HCT116 (cell line): ENCODE measurements at regions not wholly inside any gene's neighbourhood (a gene's known extent, or its start where the extent isn't known, plus 50 kb on each side); places are given as distances from the start of the nearest gene placed in this dataset.

Experiments
- ATAC-seq: fragments of 200-7000 bp; cut with Tn5 transposase; 2 replicates; pipeline ENCODE4 v1.9.1; 2020; ENCODE audit warnings: mild to moderate bottlenecking, moderate library complexity
- BruUV-seq: library from RNA; stranded (reverse); fragments of 400-500 nt; replicated peaks from 2 replicates; lab custom pipeline; 2021; lab: Mats Ljungman, UMichigan
- CTCF ChIA-PET: fragments of 300-600 bp; sonication (Branson Sonifier 250); formaldehyde crosslinking; loops from one replicate; lab custom pipeline; 2021; ENCODE audit warnings: antibody characterized with exemption; lab: Charles Lee
- POLR2A ChIA-PET: fragments of 300-600, 350-600 bp; sonication (Branson Sonifier 250); formaldehyde crosslinking; loops from one replicate; lab custom pipeline; 2021; ENCODE audit warnings: antibody characterized with exemption; lab: Charles Lee
- RAD21 ChIA-PET, 2 experiments: fragments of 300-600 bp; sonication (Branson Sonifier 250); formaldehyde crosslinking; loops; one replicate each; lab custom pipeline; 2023; ENCODE audit warnings: low total read pairs in 2 of 2; ENCODE audit not compliant: uncharacterized antibody in 2 of 2, unreplicated experiment in 2 of 2, low non-redundant PET in 1 of 2; lab: Charles Lee
- DNase-seq: peaks from one replicate; pipeline ENCODE4 v3.0.0-alpha.2; 2010; ENCODE audit warnings: low read depth, low spot score
- H2AFZ ChIP-seq: fragments of 200-600 bp; shearing (Covaris generic), sonication (generic); 2 replicates; pipeline ENCODE4 v1.6.1; 2017; ENCODE audit warnings: low read depth, mixed run types, mixed read lengths, antibody characterized with exemption, low read length; ENCODE audit not compliant: poor library complexity, severe bottlenecking
- H3K27ac ChIP-seq: 2 replicates; pipeline ENCODE4 v1.5.1; 2012; ENCODE audit warnings: low read depth, low read length
- H3K27me3 ChIP-seq: fragments of 200-600 bp; sonication (generic); 2 replicates; pipeline ENCODE4 v1.6.1; 2016; ENCODE audit warnings: mixed run types, low read length, mixed read lengths; ENCODE audit not compliant: insufficient read depth
- H3K36me3 ChIP-seq, 2 experiments: fragments of 200-500 bp in 1 of 2; fragments of 200-600 bp in 1 of 2; sonication (Bioruptor generic) in 1 of 2; sonication (generic) in 1 of 2; 2 replicates each; pipeline versions ENCODE4 v1.5.1 to v1.6.1; 2014 to 2016; ENCODE audit warnings: low read length in 2 of 2, inconsistent platforms in 1 of 2, mixed read lengths in 1 of 2, mixed run types in 1 of 2; ENCODE audit not compliant: insufficient read depth in 2 of 2, control insufficient read depth in 1 of 2
- H3K4me1 ChIP-seq, 2 experiments: fragments of 200-600 bp in 1 of 2; sonication (generic) in 1 of 2; 2 replicates each; pipeline versions ENCODE4 v1.5.1 to v1.6.1; 2012 to 2017; ENCODE audit warnings: low read length in 2 of 2, inconsistent platforms in 1 of 2, mild to moderate bottlenecking in 1 of 2, mixed read lengths in 1 of 2, mixed run types in 1 of 2, moderate library complexity in 1 of 2; ENCODE audit not compliant: insufficient read depth in 2 of 2, control insufficient read depth in 1 of 2
- H3K4me2 ChIP-seq: fragments of 200-600 bp; sonication (generic); 2 replicates; pipeline ENCODE4 v1.6.1; 2017; ENCODE audit warnings: mixed run types, low read length, mixed read lengths
- H3K4me3 ChIP-seq, 2 experiments: fragments of 200-600 bp in 1 of 2; sonication (generic) in 1 of 2; replicated peaks in 1 of 2; 2 replicates each; pipeline ENCODE4 v1.5.1; 2011 to 2016; ENCODE audit warnings: low read length in 2 of 2, control low read depth in 1 of 2, low read depth in 1 of 2, mild to moderate bottlenecking in 1 of 2, mixed read lengths in 1 of 2, mixed run types in 1 of 2
- H3K79me2 ChIP-seq: fragments of 200-600 bp; sonication (generic); 2 replicates; pipeline ENCODE4 v1.6.1; 2017; ENCODE audit warnings: mild to moderate bottlenecking, mixed run types, low read length, moderate library complexity, mixed read lengths; ENCODE audit not compliant: insufficient read depth
- H3K9ac ChIP-seq: fragments of 200-600 bp; sonication (generic); 2 replicates; pipeline ENCODE4 v1.6.1; 2016; ENCODE audit warnings: low read length, mixed read lengths
- H3K9me2 ChIP-seq: fragments of 200-600 bp; sonication (generic), shearing (Covaris generic); 2 replicates; pipeline ENCODE4 v1.6.1; 2017; ENCODE audit warnings: mixed run types, mild to moderate bottlenecking, moderate library complexity; ENCODE audit not compliant: insufficient read depth
- H3K9me3 ChIP-seq, 2 experiments: fragments of 200-500 bp in 1 of 2; fragments of 200-600 bp in 1 of 2; sonication (Bioruptor generic) in 1 of 2; sonication (generic) in 1 of 2; 2 replicates each; pipeline ENCODE4 v1.6.1; 2014 to 2017; ENCODE audit warnings: low read length in 2 of 2, mixed read lengths in 2 of 2, inconsistent platforms in 1 of 2, low read depth in 1 of 2, mild to moderate bottlenecking in 1 of 2, mixed run types in 1 of 2, moderate library complexity in 1 of 2; ENCODE audit not compliant: control insufficient read depth in 1 of 2, insufficient read depth in 1 of 2
- H4K20me1 ChIP-seq: fragments of 200-600 bp; sonication (generic), shearing (Covaris generic); 2 replicates; pipeline ENCODE4 v1.6.1; 2017; ENCODE audit warnings: mixed run types, mild to moderate bottlenecking, moderate library complexity; ENCODE audit not compliant: insufficient read depth
- CEBPB ChIP-seq: IDR thresholded peaks from 2 replicates; pipeline ENCODE4 v1.6.1; 2012; ENCODE audit warnings: low read depth
- CTCF ChIP-seq, 3 experiments: fragments of 200-600 bp in 1 of 3; sonication (generic) in 1 of 3; IDR thresholded peaks in 2 of 3; conservative IDR thresholded peaks in 1 of 3; 2 replicates each; pipeline ENCODE4 v1.5.1; 2012 to 2017; ENCODE audit warnings: low read depth in 2 of 3, low read length in 2 of 3, antibody characterized with exemption in 1 of 3, borderline replicate concordance in 1 of 3, control low read depth in 1 of 3, mild to moderate bottlenecking in 1 of 3, mixed read lengths in 1 of 3, mixed run types in 1 of 3, moderate library complexity in 1 of 3; ENCODE audit not compliant: insufficient read depth in 1 of 3
- EGR1 ChIP-seq: IDR thresholded peaks from 2 replicates; pipeline ENCODE4 v1.6.1; 2012; ENCODE audit warnings: low read depth
- ELF1 ChIP-seq: IDR thresholded peaks from 2 replicates; pipeline ENCODE4 v1.6.1; 2012; ENCODE audit warnings: low read depth, borderline replicate concordance
- EZH2 ChIP-seq: fragments of 200-600 bp; sonication (generic); IDR thresholded peaks from 2 replicates; pipeline ENCODE4 v1.6.1; 2017; ENCODE audit warnings: antibody characterized with exemption, mixed run types
- EZH2phosphoT487 ChIP-seq: fragments of 200-600 bp; IDR thresholded peaks from 2 replicates; pipeline ENCODE4 v1.6.1; 2018; ENCODE audit warnings: antibody characterized with exemption, borderline replicate concordance
- FOSL1 ChIP-seq: IDR thresholded peaks from 2 replicates; pipeline ENCODE4 v1.6.1; 2012; ENCODE audit warnings: low read depth
- JUND ChIP-seq: IDR thresholded peaks from 2 replicates; pipeline ENCODE4 v1.6.1; 2012
- MAX ChIP-seq: IDR thresholded peaks from 2 replicates; pipeline ENCODE4 v1.6.1; 2012
- POLR2A ChIP-seq: IDR thresholded peaks from 2 replicates; pipeline ENCODE4 v1.7.0; 2011; ENCODE audit warnings: borderline replicate concordance; ENCODE audit not compliant: insufficient read depth, insufficient read length; ENCODE audit errors: extremely low read depth
- POLR2AphosphoS5 ChIP-seq: IDR thresholded peaks from 2 replicates; pipeline ENCODE4 v1.6.1; 2011; ENCODE audit warnings: mild to moderate bottlenecking, low read depth, low read length, moderate library complexity
- REST ChIP-seq: IDR thresholded peaks from 2 replicates; pipeline ENCODE4 v1.6.1; 2012; ENCODE audit warnings: low read depth
- SIN3A ChIP-seq: IDR thresholded peaks from 2 replicates; pipeline ENCODE4 v1.6.1; 2012; ENCODE audit warnings: low read depth
- SP1 ChIP-seq: IDR thresholded peaks from 2 replicates; pipeline ENCODE4 v1.6.1; 2012; ENCODE audit warnings: low read depth
- TCF7L2 ChIP-seq: IDR thresholded peaks from 2 replicates; pipeline ENCODE4 v1.7.0; 2011; ENCODE audit warnings: borderline replicate concordance, inconsistent platforms; ENCODE audit not compliant: insufficient read depth, insufficient read length; ENCODE audit errors: extremely low read depth
- YY1 ChIP-seq: IDR thresholded peaks from 2 replicates; pipeline ENCODE4 v1.6.1; 2011; ENCODE audit warnings: low read length, low read depth, moderate library complexity, mild to moderate bottlenecking; ENCODE audit not compliant: insufficient replicate concordance; ENCODE audit errors: extremely low read depth
- ZBTB33 ChIP-seq: IDR thresholded peaks from 2 replicates; pipeline ENCODE4 v1.6.1; 2011; ENCODE audit warnings: mild to moderate bottlenecking, low read length, moderate library complexity; ENCODE audit not compliant: insufficient replicate concordance; ENCODE audit errors: extremely low read depth
- ZFX ChIP-seq: fragments of 450-650 bp; IDR thresholded peaks from 2 replicates; pipeline ENCODE4 v1.6.1; 2017
- ZNF274 ChIP-seq: fragments of 200-500 bp; sonication (Bioruptor generic); IDR thresholded peaks from 2 replicates; pipeline ENCODE4 v1.6.1; 2014; ENCODE audit warnings: mild to moderate bottlenecking, low read depth, low read length, inconsistent platforms
- intact Hi-C: fragments of 100-400 bp; cut with micrococcal nuclease; formaldehyde crosslinking; loops from 2 replicates; pipeline ENCODE4 v1.10.0; 2022

GRCh38 chr1:168977618-168978017, 128.9 kb upstream of the ATP1B1 start:
- Histone ChIP-seq H3K27me3 (no peaks in the 10 kb centered on the region), H3K4me3 (no peak overlapping the region), H3K79me2 (no peaks in the 10 kb centered on the region), H3K4me2 (no peak overlapping the region), H2AFZ (no peak overlapping the region), H4K20me1 (no peaks in the 10 kb centered on the region), H3K9ac (no peak overlapping the region), H3K27ac (no peak overlapping the region), H3K9me3 (no peaks in the 10 kb centered on the region)
- ChIA-PET POLR2A (no interaction called here), RAD21 (no interaction called here), CTCF (no interaction called here)
- no peak for ATAC-seq
- intact Hi-C loops, result no loop called here
- no peak for DNase-seq
- TF ChIP-seq EZH2phosphoT487, result no peak
- TF ChIP-seq ZNF274, result no peak
- TF ChIP-seq SIN3A, result no peak
- no peak for TF ChIP-seq YY1
- no peak for TF ChIP-seq CTCF (IDR thresholded peaks at IDR 0.05 in 2 of 3, conservative IDR thresholded peaks at IDR 0.05 in 1 of 3; ENCODE audit: borderline replicate concordance in 1 of 3, insufficient read depth in 1 of 3, low read depth in 2 of 3, low read length in 2 of 3)
- no peak for TF ChIP-seq CEBPB
- TF ChIP-seq TCF7L2, result no peak
- no peak for TF ChIP-seq EZH2
- TF ChIP-seq SP1, result no peak
- no peak for TF ChIP-seq POLR2AphosphoS5
- TF ChIP-seq EGR1, result no peak
- TF ChIP-seq ZFX, result no peak
- no peak for TF ChIP-seq FOSL1
- no peak for TF ChIP-seq POLR2A
- no peak for TF ChIP-seq JUND
- no peak for TF ChIP-seq MAX
- no peak for TF ChIP-seq REST
- TF ChIP-seq ELF1, result no peak
- no peak for TF ChIP-seq ZBTB33
- TF ChIP-seq, all 23 proteins: peak for 0
- BruUV-seq, result no TSS peak
- Histone ChIP-seq H3K9me2 (no peaks in the 10 kb centered on the region), H3K36me3 (no peaks in the 10 kb centered on the region), H3K4me1 (0 out of 4 replicates have a peak, but pooled peaks cover 0 to 3% of the 10 kb centered on the region in 2 experiments)
